ENCODE measurements at regions not wholly inside any gene's neighbourhood (a gene's known extent, or its start where the extent isn't known, plus 50 kb on each side); places are given as distances from the start of the nearest gene placed in this dataset.

GRCh38 chr2:56676966-56677365 lies 493.2 kb downstream of the CCDC85A start:
- TF ChIP-seq EZH2 (IDR thresholded peaks at IDR 0.05; ENCODE audit: low read length, unreplicated experiment) = no peak
- TF ChIP-seq CTCF (conservative IDR thresholded peaks at IDR 0.05; ENCODE audit: low read depth, low read length) = no peak
- no peak for TF ChIP-seq EZH2phosphoT487 (IDR thresholded peaks at IDR 0.05; ENCODE audit: borderline replicate concordance, low read length)
